GM19043 (cell line): ENCODE measurements at regions not wholly inside any gene's neighbourhood (a gene's known extent, or its start where the extent isn't known, plus 50 kb on each side); places are given as distances from the start of the nearest gene placed in this dataset.
"Not testable (repeated sequence)": the region's sequence is repeated elsewhere in the genome, so short reads cannot be mapped to it uniquely, and the experiment has no call there.

Experiments used
- ATAC-seq: cut with Tn5 transposase; IDR thresholded peaks from one replicate; pipeline ENCODE4 v1.9.1; 2021; ENCODE audit warnings: low read depth; ENCODE audit not compliant: unreplicated experiment

GRCh38 chr13:81194362-81194761, 853.4 kb upstream of the SPRY2 start:
- no peak for ATAC-seq

- ATAC-seq: no peak
These were observed 843.8 kb upstream of the SPRY2 start for GRCh38 chr13:81184556-81185265.

DNA sequence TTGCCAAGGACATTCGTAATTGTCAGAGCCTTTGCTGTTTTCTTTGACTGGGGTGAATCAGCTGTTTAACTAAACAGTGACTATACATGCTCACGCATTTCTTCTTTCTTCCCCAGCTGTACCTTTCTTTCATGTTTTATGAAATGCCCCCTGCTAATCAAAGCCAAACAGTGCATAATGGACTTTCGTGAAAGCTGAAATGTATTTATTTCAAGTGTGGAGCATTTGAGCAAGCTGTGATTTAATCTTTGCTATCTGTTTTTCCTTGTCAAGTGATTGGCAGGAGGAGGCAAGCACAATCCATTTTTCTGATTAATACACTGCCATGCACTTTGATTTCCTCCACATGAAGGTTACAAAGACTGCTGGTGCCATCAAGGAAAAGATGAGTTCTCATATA, 831.7 kb upstream of the SPRY2 start:
- no peak for ATAC-seq

DNA sequence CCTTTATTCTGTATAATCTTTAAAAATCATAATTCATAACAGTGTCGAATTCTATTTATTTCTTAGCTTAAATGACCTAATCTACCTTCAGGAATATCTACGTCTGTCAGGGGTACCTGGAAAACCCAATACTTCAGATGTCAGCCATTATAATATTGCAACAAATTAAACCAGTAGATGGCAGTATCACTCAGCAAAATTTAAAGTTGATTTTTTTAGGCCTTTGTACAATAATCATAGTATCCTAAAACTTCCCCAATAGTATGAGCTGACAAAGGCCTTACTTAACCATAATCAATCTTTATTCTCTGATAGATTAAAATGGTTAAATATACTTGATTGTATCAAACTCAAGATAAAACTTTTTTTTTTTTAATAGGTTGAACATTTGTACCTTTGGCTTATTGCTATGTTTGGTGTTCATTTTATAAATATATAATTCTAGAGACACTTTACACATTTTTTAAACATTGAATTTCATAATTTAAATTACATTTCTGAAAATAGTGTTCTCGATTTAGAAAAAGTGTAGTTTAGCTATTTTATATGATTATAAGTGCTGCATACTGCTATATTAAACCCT, 830.2 kb upstream of the SPRY2 start:
- ATAC-seq: no peak

- not testable (repeated sequence) for ATAC-seq
These were observed 822.9 kb upstream of the SPRY2 start for GRCh38 chr13:81163823-81164222.

DNA sequence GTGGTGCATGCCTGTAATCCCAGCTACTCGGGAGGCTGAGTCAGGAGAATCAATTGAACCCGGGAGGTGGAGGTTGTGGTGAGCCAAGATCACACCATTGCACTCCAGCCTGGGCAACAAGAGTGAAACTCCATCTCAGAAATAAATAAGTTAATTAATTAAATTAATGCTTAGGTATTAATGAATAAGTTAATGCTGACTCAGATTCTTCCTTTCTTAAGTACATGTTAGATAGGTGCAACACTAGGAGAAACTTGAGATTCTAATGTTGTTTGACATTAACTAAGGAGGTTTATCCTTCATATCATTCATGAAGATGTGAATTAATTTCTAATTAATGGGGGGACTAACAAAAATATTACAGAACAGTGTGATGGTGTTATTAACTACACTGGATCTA, 812.6 kb upstream of the SPRY2 start:
- ATAC-seq: no peak

- ATAC-seq: no peak
These were observed 807.9 kb upstream of the SPRY2 start for GRCh38 chr13:81148822-81149221.

GRCh38 chr13:81146576-81146975, 805.6 kb upstream of the SPRY2 start:
- ATAC-seq: not testable (repeated sequence)

DNA sequence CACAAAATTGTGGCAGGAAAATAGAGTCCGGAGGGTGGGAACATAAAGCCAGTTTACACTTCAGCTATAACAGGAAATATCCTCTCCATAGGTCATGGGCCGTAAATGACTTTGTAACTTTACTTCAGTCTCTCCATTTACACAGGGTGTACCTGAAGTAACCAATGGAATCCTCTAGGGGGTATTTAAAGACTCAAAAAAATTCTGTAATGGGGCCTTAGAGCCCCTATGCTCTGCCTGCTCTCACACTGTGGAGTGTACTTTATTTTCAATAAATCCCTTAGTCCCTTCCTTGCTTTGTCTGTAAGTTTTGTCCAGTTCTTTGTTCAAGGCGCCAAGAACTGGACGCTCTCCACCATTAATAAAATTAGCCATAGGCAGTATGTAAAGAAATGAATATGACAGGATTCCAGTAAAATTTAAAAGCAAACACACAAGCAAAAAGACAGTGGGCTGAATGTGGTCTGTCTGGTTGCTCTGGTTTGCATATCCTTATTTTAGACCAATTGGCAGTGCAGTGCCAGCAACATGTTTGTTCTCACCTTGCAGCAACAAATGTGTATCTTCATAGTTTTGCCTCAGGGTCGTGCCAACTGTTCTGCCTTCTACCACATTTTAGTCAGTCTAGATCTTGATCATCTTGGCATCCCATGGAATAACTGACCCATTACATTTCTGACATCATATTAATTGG, 801.5 kb upstream of the SPRY2 start:
- ATAC-seq: no peak

DNA sequence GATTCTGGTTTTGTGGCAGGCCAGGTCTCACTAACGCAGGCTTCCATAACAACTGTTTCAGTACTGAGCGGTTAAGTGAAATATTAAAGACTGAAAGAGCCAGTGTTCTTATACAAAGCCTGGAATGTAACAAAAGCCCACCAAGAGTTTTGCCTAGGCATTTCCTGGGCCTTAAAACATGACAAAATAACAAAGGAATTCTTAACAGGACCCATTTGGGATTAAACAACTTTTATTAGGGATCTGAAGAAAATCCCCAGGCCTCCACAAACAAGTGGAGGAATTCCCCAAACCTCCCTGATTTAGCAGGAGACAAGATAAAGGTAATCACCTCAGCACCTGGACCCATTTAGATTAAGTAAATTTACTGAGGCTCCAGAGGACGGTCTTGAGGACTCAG, 799.7 kb upstream of the SPRY2 start:
- no peak for ATAC-seq

GRCh38 chr13:81139987-81140386, 799.1 kb upstream of the SPRY2 start:
- no peak for ATAC-seq

GRCh38 chr13:81138353-81138980, 797.5 kb upstream of the SPRY2 start:
- no peak for ATAC-seq

- ATAC-seq: no peak
These were observed 792.1 kb upstream of the SPRY2 start for GRCh38 chr13:81133066-81133465.

- no peak for ATAC-seq
These were observed 776.5 kb upstream of the SPRY2 start for GRCh38 chr13:81117416-81117815.

- no peak for ATAC-seq
These were observed 775.7 kb upstream of the SPRY2 start for GRCh38 chr13:81116461-81117282.

GRCh38 chr13:81109026-81109425, 768.1 kb upstream of the SPRY2 start:
- ATAC-seq: no peak

GRCh38 chr13:81106348-81106747, 765.4 kb upstream of the SPRY2 start:
- ATAC-seq: no peak

- no peak for ATAC-seq
These were observed 763.2 kb upstream of the SPRY2 start for GRCh38 chr13:81104035-81104715.

DNA sequence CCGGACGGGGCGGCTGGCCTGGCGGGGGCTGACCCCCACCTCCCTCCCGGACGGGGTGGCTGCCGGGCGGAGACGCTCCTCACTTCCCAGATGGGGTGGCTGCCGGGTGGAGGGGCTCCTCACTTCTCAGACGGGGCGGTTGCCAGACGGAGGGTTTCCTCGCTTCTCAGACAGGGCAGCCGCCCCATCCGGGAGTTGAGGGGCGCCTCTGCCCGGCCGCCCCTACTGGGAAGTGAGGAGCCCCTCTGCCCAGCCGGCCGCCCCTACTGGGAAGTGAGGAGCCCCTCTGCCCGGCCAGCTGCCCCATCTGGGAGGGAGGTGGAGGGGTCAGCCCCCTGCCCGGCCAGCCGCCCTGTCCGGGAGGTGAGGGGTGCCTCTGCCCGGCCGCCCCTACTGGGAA, 761.1 kb upstream of the SPRY2 start:
- ATAC-seq: not testable (repeated sequence)
